K562 (cell line): ENCODE measurements at regions not wholly inside any gene's neighbourhood (a gene's known extent, or its start where the extent isn't known, plus 50 kb on each side); places are given as distances from the start of the nearest gene placed in this dataset.
"Not testable (repeated sequence)": the region's sequence is repeated elsewhere in the genome, so short reads cannot be mapped to it uniquely, and the experiment has no call there.

Source experiments
- GTF2A2 ChIP-seq: IDR thresholded peaks from 2 replicates; pipeline ENCODE4 v1.6.1; 2016; ENCODE audit warnings: mild to moderate bottlenecking, missing genetic modification characterization, missing compliant biosample characterization
- TF ChIP-seq, protein P1 (sequence below): sonication (generic); formaldehyde crosslinking; IDR thresholded peaks from 2 replicates; pipeline ENCODE4 v1.9.0; 2022; ENCODE audit warnings: mild to moderate bottlenecking, missing genetic modification reagents

DNA sequence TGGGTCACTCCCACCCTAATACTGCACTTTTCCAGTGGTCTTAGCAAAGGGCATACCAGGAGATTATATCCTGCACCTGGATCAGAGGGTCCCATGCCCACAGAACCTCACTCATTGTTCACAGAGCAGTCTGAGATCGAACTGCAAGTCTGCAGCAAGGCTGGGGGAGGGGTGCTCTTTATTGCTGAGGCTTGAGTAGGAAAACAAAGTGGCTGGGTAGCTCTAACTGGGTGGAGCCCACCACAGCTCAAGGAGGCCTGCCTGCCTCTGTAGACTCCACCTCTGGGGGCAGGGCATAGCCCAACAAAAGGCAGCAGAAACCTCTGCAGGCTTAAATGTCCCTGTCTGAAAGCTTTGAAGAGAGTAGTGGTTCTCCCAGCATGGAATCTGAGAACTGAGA, 77.3 kb upstream of the MUCL1 start:
- TF ChIP-seq, protein P1, sequence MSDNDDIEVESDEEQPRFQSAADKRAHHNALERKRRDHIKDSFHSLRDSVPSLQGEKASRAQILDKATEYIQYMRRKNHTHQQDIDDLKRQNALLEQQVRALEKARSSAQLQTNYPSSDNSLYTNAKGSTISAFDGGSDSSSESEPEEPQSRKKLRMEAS (CRISPR knock-in tag): not testable (repeated sequence)
- TF ChIP-seq GTF2A2 (tag): not testable (repeated sequence)
